H1 (cell line): ENCODE measurements at regions not wholly inside any gene's neighbourhood (a gene's known extent, or its start where the extent isn't known, plus 50 kb on each side); places are given as distances from the start of the nearest gene placed in this dataset.

ENCODE experiments used
- CTCF ChIA-PET: fragments of 300-600 bp; sonication (Branson Sonifier 250); formaldehyde crosslinking; loops from one replicate; lab custom pipeline; 2021; ENCODE audit not compliant: partially characterized antibody; lab: Charles Lee
- POLR2A ChIA-PET: fragments of 300-600 bp; sonication (Branson Sonifier 250); formaldehyde crosslinking; loops from one replicate; lab custom pipeline; 2021; ENCODE audit warnings: inconsistent platforms; ENCODE audit not compliant: partially characterized antibody; lab: Charles Lee
- DNase-seq, 2 experiments: peaks; one replicate each; pipeline versions ENCODE4 v3.0.0 to v3.0.0-alpha.2; 2010 to 2022; ENCODE audit warnings: low spot score in 2 of 2, low read depth in 1 of 2, mixed read lengths in 1 of 2
- FAIRE-seq: peaks from 2 replicates; lab custom pipeline; 2011; peaks lifted over from hg19 to GRCh38; lab: Jason Lieb, UNC
- H2AFZ ChIP-seq: 2 replicates; pipeline ENCODE4 v1.8.1; 2012; ENCODE audit warnings: low read length, inconsistent platforms
- H2AK5ac ChIP-seq: 2 replicates; pipeline ENCODE4 v1.6.1; 2013; ENCODE audit warnings: low read depth, low read length
- H2BK120ac ChIP-seq: replicated peaks from 2 replicates; pipeline ENCODE3; 2013; ENCODE audit warnings: low read depth, low read length, inconsistent platforms
- H2BK12ac ChIP-seq: 2 replicates; pipeline ENCODE4 v1.6.1; 2013; ENCODE audit warnings: low read depth, low read length
- H2BK15ac ChIP-seq: 2 replicates; pipeline ENCODE4 v1.6.1; 2013; ENCODE audit warnings: low read length
- H2BK20ac ChIP-seq: 2 replicates; pipeline ENCODE4 v1.6.1; 2013; ENCODE audit warnings: low read length
- H2BK5ac ChIP-seq: 2 replicates; pipeline ENCODE4 v1.6.1; 2013; ENCODE audit warnings: low read depth, low read length
- H3K14ac ChIP-seq: 2 replicates; pipeline ENCODE4 v1.6.1; 2013; ENCODE audit warnings: inconsistent platforms; ENCODE audit not compliant: insufficient read length
- H3K18ac ChIP-seq: 2 replicates; pipeline ENCODE4 v1.6.1; 2013; ENCODE audit warnings: low read length; ENCODE audit errors: extremely low read depth
- H3K23ac ChIP-seq: 2 replicates; pipeline ENCODE4 v1.6.1; 2013; ENCODE audit warnings: inconsistent platforms; ENCODE audit not compliant: insufficient read length
- H3K23me2 ChIP-seq: 2 replicates; pipeline ENCODE4 v1.6.1; 2013; ENCODE audit warnings: low read depth, low read length
- H3K27ac ChIP-seq: 2 replicates; pipeline ENCODE4 v1.6.1; 2011; ENCODE audit warnings: low read depth, low read length, inconsistent platforms
- H3K27me3 ChIP-seq, 4 experiments: replicated peaks in 1 of 4; 1 replicate in 1 of 4; 2 replicates in 3 of 4; pipeline versions ENCODE4 v1.6.1 to v1.8.1; 2011 to 2013; ENCODE audit warnings: low read length in 3 of 4, mild to moderate bottlenecking in 3 of 4, inconsistent platforms in 2 of 4, mixed read lengths in 2 of 4, moderate library complexity in 1 of 4; ENCODE audit not compliant: control insufficient read depth in 3 of 4, insufficient read depth in 3 of 4; ENCODE audit errors: extremely low read depth in 1 of 4
- H3K36me3 ChIP-seq, 4 experiments: 2 replicates each; pipeline versions ENCODE4 v1.6.1 to v1.8.1; 2011 to 2013; ENCODE audit warnings: mild to moderate bottlenecking in 4 of 4, low read length in 3 of 4, moderate library complexity in 2 of 4, control low read depth in 1 of 4, inconsistent platforms in 1 of 4; ENCODE audit not compliant: insufficient read depth in 4 of 4, control insufficient read depth in 2 of 4
- H3K4ac ChIP-seq: replicated peaks from 2 replicates; pipeline ENCODE3; 2013; ENCODE audit warnings: low read length, low read depth, mixed read lengths, inconsistent platforms; ENCODE audit not compliant: insufficient read length
- H3K4me1 ChIP-seq, 4 experiments: replicated peaks in 1 of 4; 1 replicate in 1 of 4; 2 replicates in 3 of 4; pipeline versions ENCODE4 v1.6.1 to v1.8.1; 2011 to 2013; ENCODE audit warnings: low read length in 3 of 4, inconsistent platforms in 2 of 4, mixed read lengths in 1 of 4; ENCODE audit not compliant: insufficient read depth in 4 of 4, control insufficient read depth in 3 of 4
- H3K4me2 ChIP-seq, 2 experiments: 2 replicates each; pipeline versions ENCODE4 v1.6.1 to v1.8.1; 2011 to 2013; ENCODE audit warnings: low read depth in 2 of 2, low read length in 2 of 2, control low read depth in 1 of 2, inconsistent platforms in 1 of 2, mild to moderate bottlenecking in 1 of 2; ENCODE audit not compliant: insufficient read depth in 1 of 2
- H3K4me3 ChIP-seq, 4 experiments: fragments of 200-600, 300-600 bp in 1 of 4; sonication (generic), shearing (Covaris generic), sonication (Bioruptor Twin) in 1 of 4; 2 replicates each; pipeline versions ENCODE4 v1.5.1 to v1.8.1; 2011 to 2016; ENCODE audit warnings: low read length in 4 of 4, low read depth in 3 of 4, control low read depth in 2 of 4, inconsistent platforms in 2 of 4, mild to moderate bottlenecking in 2 of 4, mixed read lengths in 1 of 4, moderate library complexity in 1 of 4; ENCODE audit not compliant: insufficient read depth in 2 of 4; ENCODE audit errors: extremely low read depth in 1 of 4
- H3K56ac ChIP-seq: replicated peaks from 2 replicates; pipeline ENCODE3; 2013; ENCODE audit warnings: low read depth, mild to moderate bottlenecking, mixed read lengths, low read length, inconsistent platforms; ENCODE audit not compliant: insufficient read length
- H3K79me1 ChIP-seq: 2 replicates; pipeline ENCODE4 v1.6.1; 2013; ENCODE audit warnings: low read depth, low read length, control low read depth
- H3K79me2 ChIP-seq, 2 experiments: 2 replicates each; pipeline versions ENCODE4 v1.6.1 to v1.8.1; 2012 to 2013; ENCODE audit warnings: low read length in 2 of 2, mild to moderate bottlenecking in 2 of 2, inconsistent platforms in 1 of 2; ENCODE audit not compliant: insufficient read depth in 2 of 2, control insufficient read depth in 1 of 2
- H3K9ac ChIP-seq, 4 experiments: replicated peaks in 1 of 4; 1 replicate in 1 of 4; 2 replicates in 3 of 4; pipeline versions ENCODE4 v1.6.1 to v1.8.1; 2011 to 2013; ENCODE audit warnings: low read depth in 3 of 4, low read length in 3 of 4, control low read depth in 2 of 4, mild to moderate bottlenecking in 2 of 4, moderate library complexity in 2 of 4, inconsistent platforms in 1 of 4; ENCODE audit errors: extremely low read depth in 1 of 4
- H3K9me3 ChIP-seq, 2 experiments: 2 replicates each; pipeline versions ENCODE4 v1.6.1 to v1.8.1; 2012 to 2013; ENCODE audit warnings: mild to moderate bottlenecking in 2 of 2, moderate library complexity in 2 of 2, control low read depth in 1 of 2, inconsistent platforms in 1 of 2, low read depth in 1 of 2, low read length in 1 of 2, mixed read lengths in 1 of 2; ENCODE audit not compliant: insufficient read depth in 2 of 2
- H4K20me1 ChIP-seq, 2 experiments: replicated peaks in 1 of 2; 2 replicates each; pipeline versions ENCODE3 to v1.8.1; 2011 to 2013; ENCODE audit warnings: inconsistent platforms in 2 of 2, low read length in 2 of 2, mild to moderate bottlenecking in 1 of 2; ENCODE audit not compliant: insufficient read depth in 2 of 2, control insufficient read depth in 1 of 2
- H4K5ac ChIP-seq: 2 replicates; pipeline ENCODE4 v1.6.1; 2013; ENCODE audit warnings: low read length, low read depth, mixed read lengths, inconsistent platforms; ENCODE audit not compliant: insufficient read length
- H4K8ac ChIP-seq: 2 replicates; pipeline ENCODE4 v1.8.0; 2013; ENCODE audit warnings: mild to moderate bottlenecking, moderate library complexity, low read length, inconsistent platforms; ENCODE audit not compliant: insufficient read depth; ENCODE audit errors: extremely low read depth
- H4K91ac ChIP-seq: replicated peaks from 2 replicates; pipeline ENCODE3; 2013; ENCODE audit warnings: low read length, mixed read lengths, inconsistent platforms; ENCODE audit not compliant: insufficient read length
- ASH2L ChIP-seq: fragments of 200-600, 300-600 bp; sonication (generic); IDR thresholded peaks from one replicate; pipeline ENCODE4 v1.7.1; 2017; ENCODE audit warnings: low read length
- BCL11A ChIP-seq, 2 experiments: IDR thresholded peaks; one replicate each; pipeline ENCODE4 v1.6.1; 2011; ENCODE audit warnings: low read depth in 2 of 2, low read length in 2 of 2, mild to moderate bottlenecking in 2 of 2
- CTBP2 ChIP-seq: IDR thresholded peaks from 2 replicates; pipeline ENCODE4 v1.7.0; 2011; ENCODE audit warnings: borderline replicate concordance, mild to moderate bottlenecking, moderate library complexity, mixed read lengths, low read length; ENCODE audit not compliant: insufficient read depth, insufficient read length
- EGR1 ChIP-seq: IDR thresholded peaks from 2 replicates; pipeline ENCODE4 v1.6.1; 2011; ENCODE audit warnings: low read depth, low read length, borderline replicate concordance
- GTF2F1 ChIP-seq: IDR thresholded peaks from 2 replicates; pipeline ENCODE4 v1.6.1; 2012; ENCODE audit warnings: low read depth, low read length, improper control_type of control experiment, borderline replicate concordance
- POLR2A ChIP-seq, 2 experiments: IDR thresholded peaks; 1 replicate in 1 of 2; 2 replicates in 1 of 2; pipeline ENCODE4 v1.6.1; 2011; ENCODE audit warnings: low read depth in 2 of 2, low read length in 2 of 2, mild to moderate bottlenecking in 2 of 2; ENCODE audit errors: control extremely low read depth in 1 of 2
- RBBP5 ChIP-seq: IDR thresholded peaks from 2 replicates; pipeline ENCODE4 v1.7.1; 2012; ENCODE audit warnings: low read depth, mild to moderate bottlenecking, inconsistent platforms, low read length, moderate library complexity, borderline replicate concordance
- SP1 ChIP-seq: IDR thresholded peaks from 2 replicates; pipeline ENCODE4 v1.6.1; 2011; ENCODE audit warnings: low read depth, low read length
- SP4 ChIP-seq: IDR thresholded peaks from 2 replicates; pipeline ENCODE4 v1.6.1; 2012; ENCODE audit warnings: low read length, inconsistent platforms
- TF ChIP-seq, protein P1 (sequence below): IDR thresholded peaks from 2 replicates; pipeline ENCODE4 v1.6.1; 2012; ENCODE audit warnings: inconsistent platforms

- Histone ChIP-seq H3K4me1 (peaks cover 0 to 17% (median 9%) of the 10 kb centered on the region in 4 experiments; a peak in 6 of 7 replicates), H3K4ac (no peak overlapping the region), H3K4me3 (no peak overlapping the region), H3K4me2 (no peak overlapping the region), H3K9me3 (no peaks in the 10 kb centered on the region), H3K56ac (no peak overlapping the region), H3K18ac (no peak overlapping the region), H2BK120ac (no peak overlapping the region), H2BK12ac (no peak overlapping the region), H3K27me3 (no peaks in the 10 kb centered on the region), H4K5ac (no peak overlapping the region), H2BK20ac (no peak overlapping the region), H3K36me3 (no peaks in the 10 kb centered on the region), H4K91ac (no peak overlapping the region), H4K20me1 (no peaks in the 10 kb centered on the region), H4K8ac (no peak overlapping the region), H2AFZ (no peak overlapping the region), H3K79me1 (no peaks in the 10 kb centered on the region), H3K9ac (no peak overlapping the region), H2BK15ac (no peak overlapping the region), H2BK5ac (no peak overlapping the region), H3K23ac (no peak overlapping the region), H3K23me2 (no peaks in the 10 kb centered on the region), H3K79me2 (no peaks in the 10 kb centered on the region), H2AK5ac (no peak overlapping the region), H3K27ac (no peak overlapping the region), H3K14ac (no peak overlapping the region)
- DNase-seq (no peak), FAIRE-seq (no peak)
- POLR2A ChIA-PET: no interaction called here
- CTCF ChIA-PET: interaction anchor here (0.6 to 9.1 kb wide), 27 partner anchors 9 to 1215 kb away, joined by 3 to 72 read pairs (median 4); partner anchors contain the start of gene CLINT1
- TF ChIP-seq EGR1: no peak
- no peak for TF ChIP-seq ASH2L
- TF ChIP-seq CTBP2: no peak
- no peak for TF ChIP-seq POLR2A (IDR thresholded peaks at IDR 0.05; ENCODE audit: control extremely low read depth in 1 of 2, low read depth in 2 of 2, low read length in 2 of 2)
- TF ChIP-seq BCL11A (IDR thresholded peaks at IDR 0.05; ENCODE audit: low read depth in 2 of 2, low read length in 2 of 2): no peak
- TF ChIP-seq RBBP5: no peak
- no peak for TF ChIP-seq SP4
- TF ChIP-seq, protein P1, sequence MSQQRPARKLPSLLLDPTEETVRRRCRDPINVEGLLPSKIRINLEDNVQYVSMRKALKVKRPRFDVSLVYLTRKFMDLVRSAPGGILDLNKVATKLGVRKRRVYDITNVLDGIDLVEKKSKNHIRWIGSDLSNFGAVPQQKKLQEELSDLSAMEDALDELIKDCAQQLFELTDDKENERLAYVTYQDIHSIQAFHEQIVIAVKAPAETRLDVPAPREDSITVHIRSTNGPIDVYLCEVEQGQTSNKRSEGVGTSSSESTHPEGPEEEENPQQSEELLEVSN: no peak
- no peak for TF ChIP-seq GTF2F1
- no peak for TF ChIP-seq SP1
These were observed 58.5 kb upstream of the CLINT1 start for GRCh38 chr5:157917491-157917890.
